ENCODE measurements at regions not wholly inside any gene's neighbourhood (a gene's known extent, or its start where the extent isn't known, plus 50 kb on each side); places are given as distances from the start of the nearest gene placed in this dataset.
A peak's percentile ranks its signal among the peaks of the same experiment; 100 is the strongest.

- no peak for DNase-seq (ENCODE audit: low read depth in 2 of 2)
Measured at GRCh38 chr14:75333606-75334548, 55.2 kb downstream of the FOS start.

DNA sequence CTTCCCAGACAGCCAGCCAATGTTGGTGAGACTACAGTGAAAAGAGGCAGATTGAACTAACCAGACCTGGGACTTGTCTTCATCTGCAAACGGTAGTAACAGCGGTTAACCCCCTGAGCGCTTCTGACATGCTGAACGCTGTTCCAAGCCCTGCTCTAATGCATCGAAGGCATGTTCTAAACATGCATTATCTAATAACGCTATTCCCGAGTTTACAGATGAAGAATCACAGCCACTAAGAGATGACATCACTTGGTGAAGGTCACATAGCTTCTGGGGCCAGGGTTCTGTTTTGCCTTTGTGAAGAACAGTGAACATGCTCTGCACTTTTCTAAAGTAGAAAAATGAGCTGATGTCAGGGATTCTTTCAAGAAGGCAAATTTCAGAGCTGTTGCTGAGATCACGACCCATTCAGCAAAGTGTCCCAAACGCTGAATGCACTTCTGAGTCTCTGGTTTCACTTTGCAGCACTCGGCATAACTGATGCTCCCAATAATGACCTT lies 56.0 kb downstream of the FOS start:
- no peak for DNase-seq (ENCODE audit: low read depth in 2 of 2)

DNA sequence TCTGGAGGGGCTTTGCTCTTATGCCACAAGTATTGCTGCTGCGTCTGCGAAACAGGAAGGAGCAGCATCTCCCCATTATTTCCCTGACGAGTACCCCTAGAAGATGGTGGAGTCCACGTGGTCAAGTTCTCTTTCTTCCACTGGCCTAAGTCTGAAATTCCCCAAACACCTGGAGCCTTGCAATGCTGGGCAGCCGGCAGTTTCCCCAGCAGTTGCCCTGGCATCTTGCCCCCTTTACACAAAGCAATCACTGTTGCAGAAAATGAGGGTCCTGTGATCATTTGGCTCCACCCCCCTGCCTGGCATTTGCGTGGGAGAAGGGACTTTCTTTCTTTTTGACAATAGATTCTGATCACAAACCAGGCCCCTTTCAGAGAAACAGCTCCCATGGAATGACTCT lies 56.9 kb downstream of the FOS start:
- DNase-seq (ENCODE audit: low read depth in 2 of 2), result no peak

- DNase-seq (ENCODE audit: low read depth in 2 of 2), result no peak
Measured at GRCh38 chr14:75338398-75338797, 59.8 kb downstream of the FOS start.

DNA sequence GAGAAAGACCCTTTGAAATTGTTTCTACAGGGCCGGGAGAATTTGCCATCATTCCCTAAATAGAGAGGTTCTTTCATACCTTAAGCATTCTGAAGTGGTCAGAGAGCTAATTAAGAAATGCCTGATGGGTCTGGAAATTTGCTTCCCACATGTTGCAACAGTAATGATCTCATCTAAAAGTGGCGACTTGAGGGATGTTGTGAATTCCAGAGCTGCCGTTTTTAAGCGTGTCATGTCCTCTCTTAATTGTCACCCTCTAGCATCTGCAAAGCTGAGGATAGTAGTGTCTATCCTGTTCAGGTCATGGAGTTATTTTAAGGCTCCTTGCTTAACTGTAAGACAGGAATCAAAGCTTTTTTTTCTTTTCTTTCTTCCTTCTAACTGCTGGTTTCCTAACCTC lies 60.4 kb downstream of the FOS start:
- no peak for DNase-seq (ENCODE audit: low read depth in 2 of 2)

DNA sequence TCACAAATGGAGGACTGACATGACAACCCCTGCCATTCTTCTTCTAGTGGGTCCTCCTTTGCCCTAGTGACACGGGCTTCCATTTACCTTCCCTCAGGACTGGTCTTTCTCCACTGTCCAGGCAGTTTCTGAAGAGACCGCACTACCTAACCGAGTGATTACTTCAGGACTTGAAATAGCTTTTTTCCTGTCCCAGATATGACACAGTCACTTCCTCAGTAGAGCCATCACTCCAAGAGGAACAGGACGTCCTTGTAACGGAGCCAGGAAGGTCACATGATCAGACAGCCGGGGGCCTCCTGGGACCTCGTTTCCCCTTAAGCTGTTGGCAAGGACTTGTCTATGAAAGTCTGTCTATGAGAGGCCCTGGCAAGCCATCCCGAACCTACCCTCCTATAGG lies 62.3 kb downstream of the FOS start:
- DNase-seq (ENCODE audit: low read depth in 2 of 2), result peak; percentile 23 to 63

- DNase-seq (ENCODE audit: low read depth in 2 of 2), result no peak
Measured at GRCh38 chr14:75341620-75342019, 63.0 kb downstream of the FOS start.

GRCh38 chr14:75342762-75343599 lies 64.4 kb downstream of the FOS start:
- no peak for DNase-seq (ENCODE audit: low read depth in 2 of 2)

DNA sequence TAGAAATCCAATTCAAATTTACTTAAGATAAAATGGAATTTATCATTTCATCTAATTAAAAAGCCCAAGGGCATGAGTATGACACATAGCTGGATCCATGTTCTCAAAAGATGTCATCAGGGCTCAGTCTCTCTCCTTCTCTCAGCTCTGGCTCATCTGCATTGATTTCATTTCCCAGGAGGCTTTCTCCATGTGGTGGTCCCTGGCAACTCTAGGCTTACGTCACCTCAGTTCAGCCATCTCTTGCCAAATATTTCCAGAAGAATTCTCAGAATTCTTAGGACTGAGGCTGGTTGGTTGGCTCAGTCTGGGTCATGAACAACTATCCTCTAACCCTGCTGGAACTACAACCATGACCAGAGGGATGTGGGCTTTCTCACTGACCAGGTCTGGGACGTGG lies 65.3 kb downstream of the FOS start:
- DNase-seq (ENCODE audit: low read depth in 2 of 2), result no peak

- DNase-seq (ENCODE audit: low read depth in 2 of 2), result no peak
Measured at GRCh38 chr14:75344411-75344810, 65.8 kb downstream of the FOS start.

DNA sequence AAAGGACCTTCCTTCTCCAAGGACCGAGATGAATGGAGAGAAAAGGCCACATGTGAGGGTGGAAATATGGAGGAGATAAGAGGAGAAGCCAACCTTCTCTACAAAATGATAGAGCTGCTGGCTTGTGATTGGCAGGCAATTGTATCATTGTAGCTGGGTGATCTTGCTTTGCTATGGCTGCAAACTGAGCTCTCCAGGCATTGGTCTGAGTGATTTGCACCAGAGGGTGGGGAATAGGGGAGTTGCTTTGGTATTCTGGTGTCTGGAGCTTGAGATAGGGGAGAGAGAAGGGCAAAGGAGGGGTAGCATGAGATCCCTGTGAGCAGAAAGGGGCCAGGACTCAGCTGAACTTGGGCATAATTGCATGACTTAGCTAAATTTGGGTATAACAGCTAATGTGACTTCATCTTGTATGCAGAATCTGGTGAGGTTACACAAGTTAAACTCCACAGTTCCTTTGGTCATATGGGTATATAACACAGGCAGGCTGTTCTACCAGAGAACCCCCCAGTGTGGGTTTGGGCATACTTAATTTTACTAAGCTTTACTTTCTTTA lies 72.0 kb downstream of the FOS start:
- DNase-seq (ENCODE audit: low read depth in 2 of 2), result no peak

- no peak for DNase-seq (ENCODE audit: low read depth in 2 of 2)
Measured at GRCh38 chr14:75359098-75359497, 68.7 kb upstream of the JDP2 start.

- DNase-seq (ENCODE audit: low read depth in 2 of 2), result no peak
Measured at GRCh38 chr14:75361041-75361440, 66.8 kb upstream of the JDP2 start.

GRCh38 chr14:75361751-75362433 lies 65.9 kb upstream of the JDP2 start:
- no peak for DNase-seq (ENCODE audit: low read depth in 2 of 2)

- no peak for DNase-seq (ENCODE audit: low read depth in 2 of 2)
Measured at GRCh38 chr14:75363130-75363529, 64.7 kb upstream of the JDP2 start.

DNA sequence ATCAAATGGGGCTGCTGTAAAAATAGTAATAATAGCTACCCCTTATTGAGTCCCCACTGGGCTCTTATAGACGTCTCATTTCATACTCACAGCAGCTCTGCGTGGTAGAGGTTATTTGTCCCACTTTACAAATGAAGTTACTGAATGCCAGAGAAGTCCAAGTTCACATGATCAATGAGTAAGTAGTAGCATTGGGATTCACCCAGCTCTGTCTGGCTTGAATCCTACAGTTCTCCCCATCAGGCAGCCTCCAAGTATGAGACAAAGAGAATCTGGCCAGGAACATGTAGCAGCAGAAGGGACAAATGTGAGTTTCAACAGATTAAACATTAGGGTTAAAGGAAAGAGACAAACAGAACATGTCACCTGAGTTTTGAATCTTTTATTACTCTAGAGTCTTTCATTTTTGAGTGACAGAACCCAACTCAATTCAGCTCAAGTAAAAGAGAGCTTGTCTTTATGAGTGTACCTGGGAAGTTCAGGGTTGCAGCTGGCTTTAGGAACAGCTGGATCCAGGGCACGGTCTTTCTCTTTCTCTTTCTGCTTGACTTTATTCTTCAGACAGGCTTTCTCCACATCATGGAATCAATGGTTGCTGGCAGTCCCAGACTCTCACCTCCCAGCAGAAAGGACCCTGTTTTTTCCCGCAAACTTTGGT lies 64.1 kb upstream of the JDP2 start:
- no peak for DNase-seq (ENCODE audit: low read depth in 2 of 2)

GRCh38 chr14:75365116-75365515 lies 62.7 kb upstream of the JDP2 start:
- DNase-seq (ENCODE audit: low read depth in 2 of 2), result no peak

DNA sequence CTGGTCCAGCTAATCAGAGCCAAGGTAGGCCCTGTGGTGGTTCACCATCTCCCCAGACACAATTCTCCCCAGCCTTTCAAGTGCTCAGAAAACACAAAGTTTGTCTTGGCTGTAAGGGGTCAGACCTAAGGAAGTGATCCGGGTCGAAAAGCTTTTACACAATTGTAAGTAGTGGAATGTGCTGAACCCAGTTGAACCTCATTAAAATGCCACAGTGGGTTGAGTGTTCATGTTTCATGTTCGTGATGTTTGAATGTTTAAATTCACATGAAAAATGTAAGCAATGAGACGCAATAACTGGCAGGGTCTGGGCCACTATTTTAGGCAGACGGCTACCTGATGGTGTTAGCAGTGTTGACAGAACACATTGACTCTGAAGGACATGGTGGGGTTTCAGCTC lies 60.9 kb upstream of the JDP2 start:
- DNase-seq (ENCODE audit: low read depth in 2 of 2), result no peak

GRCh38 chr14:75368333-75368732 lies 59.5 kb upstream of the JDP2 start:
- DNase-seq (ENCODE audit: low read depth in 2 of 2), result no peak

GRCh38 chr14:75369506-75369905 lies 58.3 kb upstream of the JDP2 start:
- DNase-seq (ENCODE audit: low read depth in 2 of 2), result no peak

All from dermis microvascular lymphatic vessel endothelial cell (primary cell).